ENCODE measurements at regions not wholly inside any gene's neighbourhood (a gene's known extent, or its start where the extent isn't known, plus 50 kb on each side); places are given as distances from the start of the nearest gene placed in this dataset.

DNA sequence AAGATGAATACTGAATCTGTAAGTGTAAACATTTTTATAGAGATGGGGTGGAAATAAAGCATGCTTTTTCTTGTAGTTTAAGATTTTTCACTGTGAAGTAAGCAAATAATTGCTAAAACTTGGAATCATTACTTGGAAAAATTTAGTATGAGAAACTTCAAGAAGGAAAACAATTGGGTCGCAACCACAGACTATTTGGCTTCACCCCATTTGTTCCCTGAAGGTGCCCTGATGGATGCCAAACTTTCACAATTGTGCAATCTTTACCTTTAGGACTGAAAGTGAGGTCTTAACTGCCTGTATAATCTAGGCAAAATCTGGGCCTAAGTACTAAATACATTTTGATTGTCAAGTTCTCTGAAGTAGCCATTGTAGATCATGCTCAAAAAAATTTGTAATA is 330.1 kb downstream of the HDGFL1 start:
- TF ChIP-seq, protein P1, sequence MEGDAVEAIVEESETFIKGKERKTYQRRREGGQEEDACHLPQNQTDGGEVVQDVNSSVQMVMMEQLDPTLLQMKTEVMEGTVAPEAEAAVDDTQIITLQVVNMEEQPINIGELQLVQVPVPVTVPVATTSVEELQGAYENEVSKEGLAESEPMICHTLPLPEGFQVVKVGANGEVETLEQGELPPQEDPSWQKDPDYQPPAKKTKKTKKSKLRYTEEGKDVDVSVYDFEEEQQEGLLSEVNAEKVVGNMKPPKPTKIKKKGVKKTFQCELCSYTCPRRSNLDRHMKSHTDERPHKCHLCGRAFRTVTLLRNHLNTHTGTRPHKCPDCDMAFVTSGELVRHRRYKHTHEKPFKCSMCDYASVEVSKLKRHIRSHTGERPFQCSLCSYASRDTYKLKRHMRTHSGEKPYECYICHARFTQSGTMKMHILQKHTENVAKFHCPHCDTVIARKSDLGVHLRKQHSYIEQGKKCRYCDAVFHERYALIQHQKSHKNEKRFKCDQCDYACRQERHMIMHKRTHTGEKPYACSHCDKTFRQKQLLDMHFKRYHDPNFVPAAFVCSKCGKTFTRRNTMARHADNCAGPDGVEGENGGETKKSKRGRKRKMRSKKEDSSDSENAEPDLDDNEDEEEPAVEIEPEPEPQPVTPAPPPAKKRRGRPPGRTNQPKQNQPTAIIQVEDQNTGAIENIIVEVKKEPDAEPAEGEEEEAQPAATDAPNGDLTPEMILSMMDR (IDR thresholded peaks at IDR 0.05): no peak
- no peak for TF ChIP-seq POLR2A (IDR thresholded peaks at IDR 0.05)
